ENCODE measurements at regions not wholly inside any gene's neighbourhood (a gene's known extent, or its start where the extent isn't known, plus 50 kb on each side); places are given as distances from the start of the nearest gene placed in this dataset.

- Mint-ChIP-seq H3K4me1 (no peaks in the 10 kb centered on the region), H3K9me3 (ENCODE audit: low read depth) (no peaks in the 10 kb centered on the region)
- CTCF ChIA-PET = no interaction called here
Measured at GRCh38 chr12:25784669-25785068, 173.8 kb upstream of the RASSF8 start.

GRCh38 chr12:25785134-25785533 is 173.3 kb upstream of the RASSF8 start:
- H3K36me3 Mint-ChIP-seq = no peaks in the 10 kb centered on the region
- ATAC-seq = no peak
- no peak for DNase-seq
- H3K27me3 Mint-ChIP-seq = no peaks in the 10 kb centered on the region
- no peak overlapping the region for H3K4me3 Mint-ChIP-seq
- no peaks in the 10 kb centered on the region for H3K9me3 Mint-ChIP-seq (ENCODE audit: low read depth)
- no peak overlapping the region for H3K27ac Mint-ChIP-seq
- no peaks in the 10 kb centered on the region for H3K4me1 Mint-ChIP-seq
- CTCF ChIA-PET = no interaction called here

More at GRCh38 chr12:25784669-25785068, 173.8 kb upstream of the RASSF8 start:
- no peak for ATAC-seq
- Mint-ChIP-seq H3K36me3 (no peaks in the 10 kb centered on the region), H3K27me3 (no peaks in the 10 kb centered on the region), H3K4me3 (no peak overlapping the region), H3K27ac (no peak overlapping the region)
- no peak for DNase-seq

GRCh38 chr12:25787701-25788100 is 170.8 kb upstream of the RASSF8 start:
- CTCF ChIA-PET = no interaction called here
- DNase-seq (no peak), ATAC-seq (no peak)

GRCh38 chr12:25788707-25789442 is 169.6 kb upstream of the RASSF8 start:
- no peak overlapping the region for H3K27ac Mint-ChIP-seq
- no peaks in the 10 kb centered on the region for H3K9me3 Mint-ChIP-seq (ENCODE audit: low read depth)
- peaks cover 2% of the 10 kb centered on the region for H3K27me3 Mint-ChIP-seq
- no peak overlapping the region for H3K4me3 Mint-ChIP-seq
- H3K4me1 Mint-ChIP-seq = no peaks in the 10 kb centered on the region
- no peaks in the 10 kb centered on the region for H3K36me3 Mint-ChIP-seq
- CTCF ChIA-PET = no interaction called here
- no peak for DNase-seq
- ATAC-seq = no peak

More at GRCh38 chr12:25787701-25788100, 170.8 kb upstream of the RASSF8 start:
- Mint-ChIP-seq H3K27ac (no peak overlapping the region), H3K27me3 (no peaks in the 10 kb centered on the region), H3K9me3 (ENCODE audit: low read depth) (no peaks in the 10 kb centered on the region), H3K4me1 (no peaks in the 10 kb centered on the region), H3K36me3 (no peaks in the 10 kb centered on the region), H3K4me3 (no peak overlapping the region)

GRCh38 chr12:25789541-25789944 is 168.9 kb upstream of the RASSF8 start:
- Mint-ChIP-seq H3K27me3 (peaks cover 5% of the 10 kb centered on the region), H3K4me3 (no peak overlapping the region), H3K36me3 (no peaks in the 10 kb centered on the region), H3K4me1 (no peaks in the 10 kb centered on the region), H3K27ac (no peak overlapping the region), H3K9me3 (ENCODE audit: low read depth) (no peaks in the 10 kb centered on the region)
- CTCF ChIA-PET = no interaction called here
- no peak for DNase-seq
- ATAC-seq = no peak

GRCh38 chr12:25792031-25792430 is 166.5 kb upstream of the RASSF8 start:
- ATAC-seq (no peak), DNase-seq (no peak)
- Mint-ChIP-seq H3K9me3 (ENCODE audit: low read depth) (no peaks in the 10 kb centered on the region), H3K27ac (no peak overlapping the region), H3K36me3 (no peaks in the 10 kb centered on the region), H3K4me3 (no peak overlapping the region), H3K4me1 (no peaks in the 10 kb centered on the region), H3K27me3 (peaks cover 5% of the 10 kb centered on the region)
- CTCF ChIA-PET = no interaction called here

GRCh38 chr12:25793196-25793595 is 165.3 kb upstream of the RASSF8 start:
- Mint-ChIP-seq H3K27ac (no peak overlapping the region), H3K27me3 (peaks cover 5% of the 10 kb centered on the region), H3K4me3 (no peak overlapping the region), H3K4me1 (no peaks in the 10 kb centered on the region), H3K9me3 (ENCODE audit: low read depth) (no peaks in the 10 kb centered on the region), H3K36me3 (no peaks in the 10 kb centered on the region)
- CTCF ChIA-PET = no interaction called here
- no peak for ATAC-seq
- no peak for DNase-seq

- DNase-seq = no peak
- H3K27ac Mint-ChIP-seq = no peak overlapping the region
- no peak overlapping the region for H3K4me3 Mint-ChIP-seq
- H3K27me3 Mint-ChIP-seq = peaks cover 5% of the 10 kb centered on the region
- H3K4me1 Mint-ChIP-seq = no peaks in the 10 kb centered on the region
- no peaks in the 10 kb centered on the region for H3K36me3 Mint-ChIP-seq
- no peaks in the 10 kb centered on the region for H3K9me3 Mint-ChIP-seq (ENCODE audit: low read depth)
- ATAC-seq = no peak
- CTCF ChIA-PET = no interaction called here
Measured at GRCh38 chr12:25794571-25794970, 163.9 kb upstream of the RASSF8 start.

GRCh38 chr12:25796523-25797000 is 161.9 kb upstream of the RASSF8 start:
- no peak overlapping the region for H3K4me3 Mint-ChIP-seq
- peaks cover 4% of the 10 kb centered on the region for H3K4me1 Mint-ChIP-seq
- ATAC-seq (no peak), DNase-seq (no peak)
- no peaks in the 10 kb centered on the region for H3K9me3 Mint-ChIP-seq (ENCODE audit: low read depth)
- H3K27me3 Mint-ChIP-seq = peaks cover 9% of the 10 kb centered on the region
- no peaks in the 10 kb centered on the region for H3K36me3 Mint-ChIP-seq
- CTCF ChIA-PET = no interaction called here
- no peak overlapping the region for H3K27ac Mint-ChIP-seq

GRCh38 chr12:25797386-25797785 is 161.1 kb upstream of the RASSF8 start:
- DNase-seq (no peak), ATAC-seq (no peak)
- Mint-ChIP-seq H3K27ac (no peak overlapping the region), H3K9me3 (ENCODE audit: low read depth) (no peaks in the 10 kb centered on the region), H3K27me3 (peaks cover 9% of the 10 kb centered on the region), H3K4me3 (no peak overlapping the region), H3K36me3 (no peaks in the 10 kb centered on the region), H3K4me1 (peaks cover 4% of the 10 kb centered on the region)
- CTCF ChIA-PET = no interaction called here

GRCh38 chr12:25797949-25798348 is 160.5 kb upstream of the RASSF8 start:
- Mint-ChIP-seq H3K4me3 (no peak overlapping the region), H3K27ac (no peak overlapping the region), H3K4me1 (peaks cover 4% of the 10 kb centered on the region), H3K36me3 (no peaks in the 10 kb centered on the region), H3K27me3 (peaks cover 9% of the 10 kb centered on the region), H3K9me3 (ENCODE audit: low read depth) (no peaks in the 10 kb centered on the region)
- ATAC-seq (no peak), DNase-seq (no peak)
- CTCF ChIA-PET = no interaction called here

GRCh38 chr12:25800101-25800500 is 158.4 kb upstream of the RASSF8 start:
- H3K4me1 Mint-ChIP-seq = peaks cover 8% of the 10 kb centered on the region
- CTCF ChIA-PET = no interaction called here

GRCh38 chr12:25801734-25802133 is 156.7 kb upstream of the RASSF8 start:
- DNase-seq (no peak), ATAC-seq (no peak)
- no peaks in the 10 kb centered on the region for H3K36me3 Mint-ChIP-seq
- H3K4me1 Mint-ChIP-seq = peaks cover 22% of the 10 kb centered on the region
- H3K4me3 Mint-ChIP-seq = no peak overlapping the region
- CTCF ChIA-PET = no interaction called here
- no peaks in the 10 kb centered on the region for H3K9me3 Mint-ChIP-seq (ENCODE audit: low read depth)
- no peak overlapping the region for H3K27ac Mint-ChIP-seq
- peaks cover 6% of the 10 kb centered on the region for H3K27me3 Mint-ChIP-seq

More at GRCh38 chr12:25800101-25800500, 158.4 kb upstream of the RASSF8 start:
- peaks cover 6% of the 10 kb centered on the region for H3K27me3 Mint-ChIP-seq
- no peaks in the 10 kb centered on the region for H3K9me3 Mint-ChIP-seq (ENCODE audit: low read depth)
- no peaks in the 10 kb centered on the region for H3K36me3 Mint-ChIP-seq
- H3K27ac Mint-ChIP-seq = no peak overlapping the region
- DNase-seq = no peak
- ATAC-seq = no peak
- no peak overlapping the region for H3K4me3 Mint-ChIP-seq

GRCh38 chr12:25802143-25802542 is 156.3 kb upstream of the RASSF8 start:
- DNase-seq (no peak), ATAC-seq (no peak)
- no peaks in the 10 kb centered on the region for H3K36me3 Mint-ChIP-seq
- CTCF ChIA-PET = interaction anchor here (1.3 kb wide), 1 partner anchor 10 kb away, joined by 3 read pairs; no protein-coding TSS in a partner anchor
- no peaks in the 10 kb centered on the region for H3K9me3 Mint-ChIP-seq (ENCODE audit: low read depth)
- H3K27ac Mint-ChIP-seq = no peak overlapping the region
- peaks cover 23% of the 10 kb centered on the region for H3K4me1 Mint-ChIP-seq
- peaks cover 6% of the 10 kb centered on the region for H3K27me3 Mint-ChIP-seq
- no peak overlapping the region for H3K4me3 Mint-ChIP-seq

Measured in activated CD8-positive, alpha-beta memory T cell treated with anti-CD3 and anti-CD28 coated beads, Interleukin-2, amount 10 ng/mL, durations not matched to agents 7 days and 5 days (primary cell).